HG03521 (cell line): ENCODE measurements at regions not wholly inside any gene's neighbourhood (a gene's known extent, or its start where the extent isn't known, plus 50 kb on each side); places are given as distances from the start of the nearest gene placed in this dataset.
"Not testable (repeated sequence)": the region's sequence is repeated elsewhere in the genome, so short reads cannot be mapped to it uniquely, and the experiment has no call there.

Experiments used
- ATAC-seq: cut with Tn5 transposase; IDR thresholded peaks from one replicate; pipeline ENCODE4 v1.9.1; 2021; ENCODE audit warnings: mild to moderate bottlenecking, moderate library complexity; ENCODE audit not compliant: unreplicated experiment

DNA sequence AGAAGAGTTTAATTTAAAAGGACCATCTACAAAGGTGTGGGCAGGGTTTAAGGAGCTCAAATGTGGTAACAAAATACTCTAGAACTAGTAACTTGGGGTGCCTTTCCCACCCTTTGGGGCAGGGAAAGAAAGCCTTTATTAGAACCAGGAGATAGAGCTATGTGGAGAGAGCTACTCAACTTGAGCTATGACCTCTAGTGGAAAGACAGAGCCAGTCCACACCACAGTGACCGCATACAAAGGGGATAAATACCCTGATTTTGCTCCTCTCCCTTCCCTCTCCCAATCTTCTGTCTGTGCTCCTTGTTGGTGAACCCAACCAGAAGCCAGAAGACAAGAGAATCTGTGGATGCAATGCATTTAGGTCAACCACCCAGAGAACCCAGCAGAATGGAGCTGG is 54.4 kb upstream of the JAK1 start:
- ATAC-seq, result no peak

DNA sequence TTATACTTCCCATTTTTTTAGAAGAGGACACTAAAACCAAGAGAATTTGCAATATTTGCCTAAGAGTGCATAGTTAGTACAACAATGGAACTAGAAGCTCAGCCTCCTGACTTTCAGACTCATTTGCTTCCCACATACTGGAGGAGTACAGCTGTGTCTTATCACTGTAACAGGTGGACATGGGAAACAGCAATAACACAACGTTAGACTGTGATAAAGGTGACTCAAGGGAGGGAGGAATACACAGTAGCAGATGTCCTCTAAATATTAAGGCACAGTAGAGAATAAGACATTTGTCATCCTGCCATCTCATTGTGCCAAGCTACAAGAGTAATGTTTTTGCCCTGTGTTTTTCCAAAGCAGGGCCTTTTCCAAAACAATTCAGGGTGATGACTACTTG is 55.4 kb upstream of the JAK1 start:
- no peak for ATAC-seq

GRCh38 chr1:65022216-65022615 is 55.9 kb upstream of the JAK1 start:
- ATAC-seq, result no peak

- ATAC-seq, result no peak
Measured at GRCh38 chr1:65025794-65026193, 59.4 kb upstream of the JAK1 start.

GRCh38 chr1:65026235-65026634 is 59.9 kb upstream of the JAK1 start:
- no peak for ATAC-seq

GRCh38 chr1:65027666-65028358 is 61.5 kb upstream of the JAK1 start:
- ATAC-seq, result no peak

DNA sequence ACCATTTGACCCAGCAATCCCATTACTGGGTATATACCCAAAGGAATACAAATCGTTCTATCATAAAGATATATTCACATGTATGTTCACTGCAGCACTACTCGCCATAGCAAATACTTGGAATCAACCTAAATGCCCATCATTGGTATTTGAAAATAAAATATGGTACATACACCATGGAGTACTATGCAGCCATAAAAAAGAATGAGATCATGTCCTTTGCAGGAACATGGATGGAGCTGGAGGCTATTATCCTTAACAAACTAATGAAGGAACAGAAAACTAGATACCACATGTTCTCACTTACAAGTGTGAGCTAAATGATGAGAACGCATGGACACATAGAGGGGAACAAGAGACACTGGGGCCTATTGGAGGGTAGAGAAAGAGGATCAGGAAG is 63.1 kb upstream of the JAK1 start:
- not testable (repeated sequence) for ATAC-seq

DNA sequence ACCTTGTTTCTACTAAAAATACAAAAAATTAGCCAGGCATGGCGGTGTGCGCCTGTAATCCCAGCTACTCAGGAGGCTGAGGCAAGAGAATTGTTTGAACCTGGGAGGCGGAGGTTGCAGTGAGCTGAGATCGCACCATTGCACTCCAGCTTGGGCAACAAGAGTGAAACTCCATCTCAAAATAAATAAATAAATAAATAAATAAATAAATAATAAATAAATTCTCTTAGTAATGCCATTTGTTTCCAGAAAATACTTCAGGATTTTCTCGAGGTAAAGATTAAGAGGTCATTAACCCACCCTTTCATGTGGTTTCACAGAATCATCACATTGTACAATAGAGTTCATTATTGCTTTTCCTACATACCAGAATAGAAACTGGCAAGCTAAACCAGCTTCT is 68.5 kb upstream of the JAK1 start:
- ATAC-seq, result not testable (repeated sequence)

DNA sequence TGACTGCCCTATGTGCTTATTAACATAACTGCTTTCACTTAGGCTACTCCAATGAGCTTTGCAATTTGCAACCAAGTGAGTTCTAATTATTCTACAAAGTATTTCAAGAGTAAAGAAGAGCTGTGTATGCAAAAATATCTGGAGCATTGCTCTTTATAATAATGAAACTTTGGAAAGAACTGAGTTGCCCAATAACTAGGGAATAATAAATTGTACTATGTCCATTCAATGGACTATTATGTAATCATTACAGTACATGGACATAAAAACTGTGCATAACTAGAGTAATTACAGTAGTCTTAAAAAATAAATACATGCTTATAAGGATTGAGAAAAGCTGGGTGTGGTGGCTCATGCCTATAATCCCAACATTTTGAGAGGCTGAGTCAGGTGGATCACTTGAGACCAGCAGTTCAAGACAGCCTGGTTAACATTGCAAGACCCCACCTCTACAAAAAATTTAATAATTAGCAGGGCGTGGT is 70.3 kb upstream of the JAK1 start:
- ATAC-seq, result no peak

DNA sequence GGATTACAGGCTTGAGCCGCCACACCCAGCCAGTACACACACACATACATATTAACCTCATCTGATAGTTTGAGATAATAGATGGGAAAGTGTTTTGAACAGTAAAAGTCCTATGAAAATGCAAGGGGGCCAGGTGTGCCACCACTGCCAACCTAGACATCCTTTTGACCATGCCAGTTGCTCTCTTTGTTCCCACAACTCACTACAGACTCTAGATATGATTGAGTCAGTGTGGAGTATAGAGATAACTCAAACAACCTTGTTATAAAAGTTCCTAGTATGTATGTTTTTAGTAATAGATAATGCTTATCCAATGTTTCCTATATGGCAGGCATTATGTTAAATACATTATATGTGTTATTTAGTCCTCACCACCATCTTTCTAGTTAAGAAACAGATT is 72.7 kb upstream of the JAK1 start:
- no peak for ATAC-seq

GRCh38 chr1:65039508-65039907 is 73.2 kb upstream of the JAK1 start:
- no peak for ATAC-seq

GRCh38 chr1:65042467-65042866 is 76.1 kb upstream of the JAK1 start:
- ATAC-seq, result no peak

DNA sequence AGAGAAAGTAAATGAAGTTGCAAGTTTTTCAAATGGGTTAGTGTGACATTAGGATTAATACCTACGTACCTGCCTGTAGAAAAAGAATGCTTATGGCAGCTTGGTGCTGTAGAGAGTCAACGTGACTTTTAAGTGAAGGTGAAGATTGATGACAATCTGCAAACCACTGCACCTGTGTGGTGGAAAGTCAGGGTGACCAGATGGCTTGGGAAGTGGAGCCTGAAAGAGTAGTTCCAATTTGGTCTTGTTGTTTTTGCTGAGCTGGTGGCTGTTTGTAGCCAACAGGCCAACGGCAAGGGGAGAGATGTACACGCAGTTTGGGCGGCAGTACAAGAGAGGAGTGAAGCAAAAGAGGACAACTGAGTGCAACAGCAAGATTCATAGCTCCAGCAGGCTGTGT is 78.1 kb upstream of the JAK1 start:
- no peak for ATAC-seq

DNA sequence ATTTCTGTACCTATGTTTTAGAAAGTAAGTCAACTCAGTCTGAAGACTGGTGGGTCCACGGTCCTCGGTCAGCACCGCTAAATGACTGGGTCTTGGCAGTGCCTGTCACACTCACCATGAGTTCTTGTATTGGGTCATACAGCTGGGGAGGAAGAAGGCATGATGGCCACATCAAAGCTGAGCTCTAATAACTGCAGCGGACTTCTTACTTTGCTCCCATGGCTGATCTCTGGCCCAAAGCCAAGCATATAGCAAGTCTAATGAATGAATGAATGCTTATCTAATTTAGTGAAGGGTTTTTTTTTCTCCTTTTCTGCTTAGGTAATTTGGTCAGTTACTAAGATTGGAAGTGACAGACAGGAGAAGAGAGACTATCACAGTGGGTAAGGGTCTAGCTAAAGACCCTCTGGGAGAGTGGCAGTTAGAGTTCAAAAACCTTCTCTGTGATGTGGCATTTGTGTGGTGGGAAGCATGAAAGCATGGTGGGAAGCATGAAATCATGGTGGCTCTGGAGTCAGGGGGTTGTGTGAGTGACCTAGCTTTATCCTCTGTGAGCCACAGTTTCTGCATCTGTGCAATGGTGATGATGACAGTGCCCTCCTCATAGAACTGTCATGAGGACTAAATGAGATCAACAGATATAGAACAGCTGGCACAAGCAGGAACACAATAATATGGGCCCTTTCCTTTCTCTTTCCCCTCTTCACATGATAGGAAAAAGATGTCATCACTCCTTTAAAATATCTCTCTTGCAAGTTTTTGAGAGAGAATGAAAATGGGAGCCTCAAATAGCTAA is 78.9 kb upstream of the JAK1 start:
- ATAC-seq, result no peak

- no peak for ATAC-seq
Measured at GRCh38 chr1:65048335-65048734, 82.0 kb upstream of the JAK1 start.

- no peak for ATAC-seq
Measured at GRCh38 chr1:65049941-65050713, 83.8 kb upstream of the JAK1 start.

DNA sequence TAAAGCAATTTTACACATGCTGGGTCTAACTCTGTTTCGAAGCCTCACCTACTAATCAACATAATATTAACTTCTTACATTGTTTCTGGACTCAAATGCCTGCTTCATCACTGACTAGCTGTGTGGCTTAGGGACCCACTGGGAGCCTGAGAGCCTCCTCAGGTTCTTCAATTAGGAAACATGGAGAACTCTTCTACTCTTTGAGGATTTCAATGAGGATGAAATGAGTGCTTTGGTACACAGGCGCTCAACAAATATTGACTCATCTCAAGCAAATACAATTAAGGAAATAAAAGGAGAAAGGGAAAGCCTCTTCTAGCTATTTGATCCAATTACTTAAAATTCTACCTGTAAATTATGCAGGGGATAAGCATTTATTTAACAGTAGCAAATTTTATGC is 84.4 kb upstream of the JAK1 start:
- no peak for ATAC-seq

GRCh38 chr1:65054481-65054880 is 88.1 kb upstream of the JAK1 start:
- no peak for ATAC-seq

DNA sequence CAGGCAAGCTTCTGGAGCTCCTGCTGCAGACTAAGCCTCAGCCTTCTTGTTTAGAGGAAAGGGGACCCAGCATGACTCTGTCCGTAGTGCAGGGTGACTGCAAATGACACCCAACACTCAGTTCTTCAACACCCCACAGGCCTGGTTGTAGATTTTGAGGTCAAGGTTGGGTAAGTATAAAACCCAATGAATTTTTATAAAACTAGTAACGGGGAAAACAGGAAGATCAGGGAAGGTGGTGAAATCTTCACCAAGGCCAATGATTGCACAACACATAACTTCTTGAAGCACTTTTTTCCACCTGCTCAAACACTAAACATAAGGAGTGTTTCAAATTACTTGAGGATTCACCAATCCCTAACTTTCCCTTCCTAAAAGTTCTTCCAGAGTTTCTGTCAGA is 89.4 kb upstream of the JAK1 start:
- no peak for ATAC-seq

- no peak for ATAC-seq
Measured at GRCh38 chr1:65056234-65056633, 89.9 kb upstream of the JAK1 start.

DNA sequence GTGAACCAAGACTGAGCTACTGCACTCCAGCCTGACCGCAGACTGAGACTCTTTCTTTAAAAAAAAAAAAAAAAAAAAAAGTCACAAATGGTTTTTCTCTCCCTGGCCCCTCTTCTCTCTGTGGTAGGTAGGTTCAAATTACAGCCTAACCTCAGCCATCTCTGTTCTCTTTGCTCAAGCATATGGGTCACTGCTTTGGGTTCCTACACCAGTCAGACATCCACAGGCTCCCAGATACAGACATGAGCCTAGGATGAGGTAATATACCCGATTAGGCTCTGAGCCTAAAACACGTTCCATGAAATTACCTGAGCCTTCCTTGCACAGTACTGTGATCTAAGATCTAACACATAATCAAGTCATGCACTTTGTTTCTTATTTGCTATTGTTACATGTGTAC is 90.5 kb upstream of the JAK1 start:
- no peak for ATAC-seq
